SK-N-SH (cell line): ENCODE measurements at regions not wholly inside any gene's neighbourhood (a gene's known extent, or its start where the extent isn't known, plus 50 kb on each side); places are given as distances from the start of the nearest gene placed in this dataset.

Source experiments
- CTCF ChIA-PET: fragments of 300-600, 350-600 bp; formaldehyde crosslinking; extraction: SDS; loops from one replicate; lab custom pipeline; 2021; lab: Yijun Ruan, JAX
- POLR2A ChIA-PET: fragments of 350-600 bp; sonication (Branson Sonifier 250); formaldehyde crosslinking; extraction: SDS; loops from one replicate; lab custom pipeline; 2020; ENCODE audit warnings: antibody characterized with exemption, inconsistent platforms; lab: Yijun Ruan, JAX
- DNase-seq: peaks from one replicate; pipeline ENCODE4 v3.0.0; 2012
- H2AFZ ChIP-seq: fragments of 200-600 bp; sonication (generic); 2 replicates; pipeline ENCODE4 v1.8.1; 2016; ENCODE audit warnings: antibody characterized with exemption, mild to moderate bottlenecking, low read depth
- H3F3A ChIP-seq: fragments of 200-600 bp; sonication (generic); replicated peaks from 2 replicates; pipeline ENCODE3; 2016; ENCODE audit warnings: antibody characterized with exemption, mild to moderate bottlenecking; ENCODE audit not compliant: insufficient read depth
- H3K27ac ChIP-seq, 2 experiments: fragments of 200-500 bp in 1 of 2; fragments of 200-600 bp in 1 of 2; sonication (Bioruptor generic) in 1 of 2; sonication (generic), shearing (Covaris generic) in 1 of 2; 2 replicates each; pipeline versions ENCODE4 v1.5.1 to v1.6.1; 2014 to 2016; ENCODE audit warnings: low read depth in 2 of 2, inconsistent platforms in 1 of 2, low read length in 1 of 2, mild to moderate bottlenecking in 1 of 2, mixed read lengths in 1 of 2
- H3K27me3 ChIP-seq: fragments of 200-600 bp; sonication (generic), shearing (Covaris generic); 2 replicates; pipeline ENCODE4 v1.6.1; 2016; ENCODE audit warnings: mixed run types; ENCODE audit not compliant: insufficient read depth
- H3K36me3 ChIP-seq, 2 experiments: fragments of 200-500 bp in 1 of 2; fragments of 200-600 bp in 1 of 2; sonication (Bioruptor generic) in 1 of 2; sonication (generic) in 1 of 2; replicated peaks in 1 of 2; 2 replicates each; pipeline versions ENCODE3 to v1.5.1; 2014 to 2016; ENCODE audit warnings: low read length in 1 of 2, mild to moderate bottlenecking in 1 of 2; ENCODE audit not compliant: insufficient read depth in 2 of 2, control insufficient read depth in 1 of 2
- H3K4me1 ChIP-seq, 2 experiments: fragments of 200-500 bp in 1 of 2; fragments of 200-600 bp in 1 of 2; sonication (Bioruptor generic) in 1 of 2; sonication (generic), shearing (Covaris generic) in 1 of 2; 2 replicates each; pipeline versions ENCODE4 v1.5.1 to v1.6.1; 2014 to 2016; ENCODE audit warnings: low read depth in 1 of 2, low read length in 1 of 2, mixed run types in 1 of 2; ENCODE audit not compliant: insufficient read depth in 2 of 2, control insufficient read depth in 1 of 2
- H3K4me2 ChIP-seq: fragments of 200-600 bp; sonication (generic), shearing (Covaris generic); 2 replicates; pipeline ENCODE4 v1.6.1; 2017; ENCODE audit warnings: mixed run types
- H3K4me3 ChIP-seq, 2 experiments: fragments of 200-500 bp in 1 of 2; fragments of 200-600 bp in 1 of 2; sonication (Bioruptor generic) in 1 of 2; sonication (generic), shearing (Covaris generic) in 1 of 2; 2 replicates each; pipeline versions ENCODE4 v1.5.1 to v1.8.1; 2014 to 2016; ENCODE audit warnings: low read depth in 2 of 2, inconsistent platforms in 1 of 2, low read length in 1 of 2, mild to moderate bottlenecking in 1 of 2, mixed read lengths in 1 of 2, moderate library complexity in 1 of 2
- H3K79me2 ChIP-seq: fragments of 200-600 bp; sonication (generic); 2 replicates; pipeline ENCODE4 v1.8.1; 2017; ENCODE audit warnings: mild to moderate bottlenecking; ENCODE audit not compliant: insufficient read depth
- H3K9ac ChIP-seq: fragments of 200-600 bp; sonication (generic); 2 replicates; pipeline ENCODE4 v1.6.1; 2017; ENCODE audit warnings: mixed run types
- H3K9me2 ChIP-seq: fragments of 200-600 bp; sonication (generic); 2 replicates; pipeline ENCODE4 v1.6.1; 2017; ENCODE audit warnings: mixed run types
- H3K9me3 ChIP-seq: fragments of 200-600 bp; sonication (generic); 2 replicates; pipeline ENCODE4 v1.6.1; 2017; ENCODE audit warnings: mixed run types, mild to moderate bottlenecking, moderate library complexity
- H4K20me1 ChIP-seq: fragments of 200-600 bp; sonication (generic); 2 replicates; pipeline ENCODE4 v1.6.1; 2017; ENCODE audit warnings: mild to moderate bottlenecking, mixed run types; ENCODE audit not compliant: insufficient read depth
- ELF1 ChIP-seq: IDR thresholded peaks from 2 replicates; pipeline ENCODE4 v1.4.0; 2012
- EP300 ChIP-seq, 2 experiments: IDR thresholded peaks; 2 replicates each; pipeline versions ENCODE4 v1.4.0 to v1.6.1; 2012; ENCODE audit warnings: borderline replicate concordance in 1 of 2, low read depth in 1 of 2, low read length in 1 of 2
- EZH2phosphoT487 ChIP-seq: fragments of 200-600 bp; sonication (generic); IDR thresholded peaks from 2 replicates; pipeline ENCODE4 v1.6.1; 2017; ENCODE audit warnings: low read depth, mixed run types, mild to moderate bottlenecking, antibody characterized with exemption, moderate library complexity, borderline replicate concordance
- FOXJ3 ChIP-seq: sonication (generic); formaldehyde crosslinking; IDR thresholded peaks from 2 replicates; pipeline ENCODE4 v1.5.1; 2020; ENCODE audit warnings: mild to moderate bottlenecking, missing genetic modification reagents
- FOXM1 ChIP-seq: IDR thresholded peaks from 2 replicates; pipeline ENCODE4 v1.4.0; 2012; ENCODE audit warnings: low read depth, mild to moderate bottlenecking
- GABPA ChIP-seq: IDR thresholded peaks from 2 replicates; pipeline ENCODE4 v1.4.0; 2012; ENCODE audit warnings: low read depth, mild to moderate bottlenecking
- JUND ChIP-seq: IDR thresholded peaks from 2 replicates; pipeline ENCODE4 v1.4.0; 2012
- MEF2A ChIP-seq: IDR thresholded peaks from 2 replicates; pipeline ENCODE4 v1.4.0; 2012; ENCODE audit warnings: low read depth, borderline replicate concordance
- MXI1 ChIP-seq: IDR thresholded peaks from 2 replicates; pipeline ENCODE4 v1.6.1; 2012; ENCODE audit warnings: mild to moderate bottlenecking, low read depth, low read length, improper control_type of control experiment
- NFIC ChIP-seq: IDR thresholded peaks from 2 replicates; pipeline ENCODE4 v1.4.0; 2012; ENCODE audit warnings: borderline replicate concordance
- POLR2AphosphoS5 ChIP-seq: IDR thresholded peaks from 2 replicates; pipeline ENCODE4 v1.6.1; 2012; ENCODE audit warnings: low read depth, low read length
- RCOR1 ChIP-seq: fragments of 150-350 bp; IDR thresholded peaks from 2 replicates; pipeline ENCODE4 v1.6.1; 2017; ENCODE audit warnings: antibody characterized with exemption, low read length
- RFX5 ChIP-seq: IDR thresholded peaks from 2 replicates; pipeline ENCODE4 v1.6.1; 2012; ENCODE audit warnings: mild to moderate bottlenecking, improper control_type of control experiment, low read length
- SMC3 ChIP-seq: IDR thresholded peaks from 2 replicates; pipeline ENCODE4 v1.6.1; 2012; ENCODE audit warnings: low read depth, low read length, improper control_type of control experiment
- TEAD4 ChIP-seq: IDR thresholded peaks from 2 replicates; pipeline ENCODE4 v1.4.0; 2012; ENCODE audit warnings: mild to moderate bottlenecking, borderline replicate concordance; ENCODE audit not compliant: insufficient read depth
- USF2 ChIP-seq: fragments of 150-350 bp; IDR thresholded peaks from 2 replicates; pipeline ENCODE4 v1.6.1; 2017; ENCODE audit warnings: antibody characterized with exemption, low read length, low read depth, borderline replicate concordance
- YY1 ChIP-seq: IDR thresholded peaks from 2 replicates; pipeline ENCODE4 v1.4.0; 2012; ENCODE audit warnings: low read depth, mild to moderate bottlenecking
- WGBS: methylation state at CpG from one replicate; pipeline ENCODE4 v1.1.6; 2017; ENCODE audit warnings: low lambda C conversion rate; 5-methylcytosine and 5-hydroxymethylcytosine counted together
- TF ChIP-seq, protein P1 (sequence below): IDR thresholded peaks from 2 replicates; pipeline ENCODE4 v1.6.1; 2012; ENCODE audit warnings: mild to moderate bottlenecking, low read depth, low read length, moderate library complexity
- TF ChIP-seq, protein P2 (sequence below): IDR thresholded peaks from 2 replicates; pipeline ENCODE4 v1.4.0; 2012; ENCODE audit warnings: low read depth, borderline replicate concordance
- TF ChIP-seq, protein P3 (sequence below): fragments of 150-350 bp; IDR thresholded peaks from 2 replicates; pipeline ENCODE4 v1.6.1; 2016; ENCODE audit warnings: mild to moderate bottlenecking, low read depth, low read length

GRCh38 chr22:25449781-25450317 is 114.6 kb upstream of the GRK3 start (continued):
- TF ChIP-seq, protein P1, sequence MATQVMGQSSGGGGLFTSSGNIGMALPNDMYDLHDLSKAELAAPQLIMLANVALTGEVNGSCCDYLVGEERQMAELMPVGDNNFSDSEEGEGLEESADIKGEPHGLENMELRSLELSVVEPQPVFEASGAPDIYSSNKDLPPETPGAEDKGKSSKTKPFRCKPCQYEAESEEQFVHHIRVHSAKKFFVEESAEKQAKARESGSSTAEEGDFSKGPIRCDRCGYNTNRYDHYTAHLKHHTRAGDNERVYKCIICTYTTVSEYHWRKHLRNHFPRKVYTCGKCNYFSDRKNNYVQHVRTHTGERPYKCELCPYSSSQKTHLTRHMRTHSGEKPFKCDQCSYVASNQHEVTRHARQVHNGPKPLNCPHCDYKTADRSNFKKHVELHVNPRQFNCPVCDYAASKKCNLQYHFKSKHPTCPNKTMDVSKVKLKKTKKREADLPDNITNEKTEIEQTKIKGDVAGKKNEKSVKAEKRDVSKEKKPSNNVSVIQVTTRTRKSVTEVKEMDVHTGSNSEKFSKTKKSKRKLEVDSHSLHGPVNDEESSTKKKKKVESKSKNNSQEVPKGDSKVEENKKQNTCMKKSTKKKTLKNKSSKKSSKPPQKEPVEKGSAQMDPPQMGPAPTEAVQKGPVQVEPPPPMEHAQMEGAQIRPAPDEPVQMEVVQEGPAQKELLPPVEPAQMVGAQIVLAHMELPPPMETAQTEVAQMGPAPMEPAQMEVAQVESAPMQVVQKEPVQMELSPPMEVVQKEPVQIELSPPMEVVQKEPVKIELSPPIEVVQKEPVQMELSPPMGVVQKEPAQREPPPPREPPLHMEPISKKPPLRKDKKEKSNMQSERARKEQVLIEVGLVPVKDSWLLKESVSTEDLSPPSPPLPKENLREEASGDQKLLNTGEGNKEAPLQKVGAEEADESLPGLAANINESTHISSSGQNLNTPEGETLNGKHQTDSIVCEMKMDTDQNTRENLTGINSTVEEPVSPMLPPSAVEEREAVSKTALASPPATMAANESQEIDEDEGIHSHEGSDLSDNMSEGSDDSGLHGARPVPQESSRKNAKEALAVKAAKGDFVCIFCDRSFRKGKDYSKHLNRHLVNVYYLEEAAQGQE: no peak
- no peak for TF ChIP-seq YY1
- no peak for TF ChIP-seq USF2
- no peak for TF ChIP-seq RCOR1
- TF ChIP-seq POLR2AphosphoS5: no peak

DNA sequence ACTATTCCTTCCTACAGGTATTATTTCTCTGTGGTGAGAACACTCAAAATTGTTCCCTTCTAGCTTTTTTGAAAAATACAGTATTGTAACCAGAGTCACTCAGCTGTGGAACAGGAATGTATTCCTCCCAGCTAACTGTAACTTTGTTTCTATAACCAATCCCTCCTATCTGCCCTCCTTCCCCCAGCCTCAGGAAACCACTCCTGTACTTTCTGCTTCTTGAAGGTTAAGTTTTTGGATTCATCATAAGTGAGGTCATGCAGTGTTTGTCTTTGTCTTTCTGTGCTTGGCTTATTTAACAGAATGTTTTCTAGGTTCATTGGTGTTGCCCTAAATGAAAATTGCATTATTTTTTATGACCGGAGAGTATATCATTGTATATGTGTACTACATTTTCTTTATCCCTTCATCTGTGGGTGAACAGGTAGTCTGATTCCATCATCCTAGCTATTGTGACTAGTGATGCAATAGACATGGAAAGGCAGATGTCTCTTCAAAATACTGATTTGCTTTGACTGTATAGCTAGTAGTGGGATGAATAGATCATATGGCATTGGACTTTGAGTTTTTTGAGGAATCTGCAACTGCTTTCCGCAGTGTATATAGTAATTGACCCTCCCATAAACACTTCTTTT is 112.9 kb upstream of the GRK3 start:
- H3K79me2 ChIP-seq: peaks cover 44% of the 10 kb centered on the region
- H3K9me3 ChIP-seq: no peaks in the 10 kb centered on the region
- TF ChIP-seq JUND: no peak
- no peak for TF ChIP-seq ELF1
- no peak for TF ChIP-seq EZH2phosphoT487
- TF ChIP-seq MXI1: no peak
- no peak for TF ChIP-seq GABPA
- TF ChIP-seq, protein P2, sequence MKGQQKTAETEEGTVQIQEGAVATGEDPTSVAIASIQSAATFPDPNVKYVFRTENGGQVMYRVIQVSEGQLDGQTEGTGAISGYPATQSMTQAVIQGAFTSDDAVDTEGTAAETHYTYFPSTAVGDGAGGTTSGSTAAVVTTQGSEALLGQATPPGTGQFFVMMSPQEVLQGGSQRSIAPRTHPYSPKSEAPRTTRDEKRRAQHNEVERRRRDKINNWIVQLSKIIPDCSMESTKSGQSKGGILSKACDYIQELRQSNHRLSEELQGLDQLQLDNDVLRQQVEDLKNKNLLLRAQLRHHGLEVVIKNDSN: no peak
- no peak for TF ChIP-seq YY1
- TF ChIP-seq, protein P3, sequence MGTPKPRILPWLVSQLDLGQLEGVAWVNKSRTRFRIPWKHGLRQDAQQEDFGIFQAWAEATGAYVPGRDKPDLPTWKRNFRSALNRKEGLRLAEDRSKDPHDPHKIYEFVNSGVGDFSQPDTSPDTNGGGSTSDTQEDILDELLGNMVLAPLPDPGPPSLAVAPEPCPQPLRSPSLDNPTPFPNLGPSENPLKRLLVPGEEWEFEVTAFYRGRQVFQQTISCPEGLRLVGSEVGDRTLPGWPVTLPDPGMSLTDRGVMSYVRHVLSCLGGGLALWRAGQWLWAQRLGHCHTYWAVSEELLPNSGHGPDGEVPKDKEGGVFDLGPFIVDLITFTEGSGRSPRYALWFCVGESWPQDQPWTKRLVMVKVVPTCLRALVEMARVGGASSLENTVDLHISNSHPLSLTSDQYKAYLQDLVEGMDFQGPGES: no peak
- no peak for TF ChIP-seq USF2
- TF ChIP-seq MEF2A: no peak
- no peak for TF ChIP-seq RFX5
- TF ChIP-seq SMC3: no peak
- TF ChIP-seq FOXJ3 (CRISPR knock-in tag): no peak
- TF ChIP-seq NFIC: no peak
- no peak for TF ChIP-seq RCOR1
- TF ChIP-seq TEAD4: no peak
- TF ChIP-seq EP300 (IDR thresholded peaks at IDR 0.05; ENCODE audit: borderline replicate concordance in 1 of 2, low read depth in 1 of 2, low read length in 1 of 2): no peak
- no peak for TF ChIP-seq FOXM1
- no peaks in the 10 kb centered on the region for H3K9me2 ChIP-seq
- H4K20me1 ChIP-seq: no peaks in the 10 kb centered on the region
- H3K4me1 ChIP-seq: peaks cover 0 to 2% of the 10 kb centered on the region in 2 experiments; a peak in 1 of 4 replicates
- no peak overlapping the region for H2AFZ ChIP-seq
- no peak overlapping the region for H3K4me3 ChIP-seq
- no peaks in the 10 kb centered on the region for H3K27me3 ChIP-seq
- no peak overlapping the region for H3K4me2 ChIP-seq
- CTCF ChIA-PET: interaction anchor here (1.3 kb wide), 1 partner anchor 250 kb away, joined by 3 read pairs; no protein-coding TSS in a partner anchor
- no peak overlapping the region for H3K9ac ChIP-seq
- no peak overlapping the region for H3K27ac ChIP-seq
- DNase-seq: no peak
- no peaks in the 10 kb centered on the region for H3F3A ChIP-seq
- WGBS: 95% methylated on average over 2 of the region's 2 CpGs
- POLR2A ChIA-PET: no interaction called here
- H3K36me3 ChIP-seq: no peaks in the 10 kb centered on the region
